NOMO-1 treated with DMSO at 0.1 percent for 48 hours (cell line): ENCODE measurements at regions not wholly inside any gene's neighbourhood (a gene's known extent, or its start where the extent isn't known, plus 50 kb on each side); places are given as distances from the start of the nearest gene placed in this dataset.

Experiments used
- DNase-seq: peaks from one replicate; lab custom pipeline; 2025; ENCODE audit not compliant: unreplicated experiment; lab: John Stamatoyannopoulos, UW

DNA sequence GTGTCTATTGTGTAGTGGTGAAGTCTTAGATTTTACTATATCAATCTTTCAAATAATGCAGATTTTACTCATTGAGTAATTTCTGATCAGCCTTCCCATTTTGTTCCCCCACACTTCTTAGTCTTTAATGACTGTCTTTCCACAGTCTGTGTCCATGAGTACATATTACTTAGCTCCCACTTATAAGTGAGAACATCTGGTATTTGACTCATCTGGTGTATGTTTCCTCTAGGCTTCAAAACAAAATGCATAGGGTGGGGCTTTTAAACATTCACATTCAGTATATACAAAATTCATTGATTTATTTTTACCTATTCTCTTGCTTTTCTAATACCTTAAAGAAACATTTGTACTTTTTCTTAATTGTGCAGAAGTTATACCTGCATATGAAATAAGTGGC lies 513.0 kb downstream of the MTRR start:
- DNase-seq, result no peak

DNA sequence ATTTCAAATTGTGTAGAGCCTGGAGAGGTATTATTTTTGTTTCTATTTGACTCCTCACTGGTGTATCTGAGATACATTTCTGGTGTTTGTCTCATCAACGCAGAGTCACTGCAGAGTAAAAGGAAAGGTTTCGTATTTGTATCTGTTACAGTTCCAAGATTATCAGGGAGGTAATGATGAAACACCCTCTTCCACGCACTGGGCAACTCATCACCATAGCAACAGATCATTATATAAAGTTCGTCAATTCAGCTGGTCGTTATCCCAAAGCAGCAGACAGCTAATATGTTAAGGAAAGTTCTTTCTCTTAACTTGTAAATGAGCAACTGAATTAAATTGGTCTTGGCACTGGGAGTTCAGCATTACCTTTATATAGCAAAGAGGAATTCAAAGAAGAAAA lies 513.5 kb downstream of the MTRR start:
- DNase-seq, result no peak

DNA sequence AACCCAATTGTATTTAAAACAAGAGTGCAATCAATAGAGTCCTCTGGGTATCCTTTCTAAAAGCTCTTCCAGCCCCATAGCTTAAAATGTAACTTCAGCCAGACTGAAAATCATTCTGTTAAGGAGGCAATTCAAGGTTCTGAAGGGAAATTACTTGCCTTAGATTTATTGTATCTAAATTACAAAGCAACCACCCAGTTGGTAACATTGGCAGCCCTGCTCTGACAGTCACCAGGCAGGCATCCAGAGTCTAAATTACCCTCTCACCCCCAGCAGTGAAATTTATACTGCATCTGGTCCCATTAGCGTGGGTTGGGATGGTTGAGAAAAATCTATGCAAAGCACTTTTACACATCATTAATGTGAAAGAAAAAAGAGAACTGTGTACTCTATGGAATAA lies 514.7 kb downstream of the MTRR start:
- no peak for DNase-seq

DNA sequence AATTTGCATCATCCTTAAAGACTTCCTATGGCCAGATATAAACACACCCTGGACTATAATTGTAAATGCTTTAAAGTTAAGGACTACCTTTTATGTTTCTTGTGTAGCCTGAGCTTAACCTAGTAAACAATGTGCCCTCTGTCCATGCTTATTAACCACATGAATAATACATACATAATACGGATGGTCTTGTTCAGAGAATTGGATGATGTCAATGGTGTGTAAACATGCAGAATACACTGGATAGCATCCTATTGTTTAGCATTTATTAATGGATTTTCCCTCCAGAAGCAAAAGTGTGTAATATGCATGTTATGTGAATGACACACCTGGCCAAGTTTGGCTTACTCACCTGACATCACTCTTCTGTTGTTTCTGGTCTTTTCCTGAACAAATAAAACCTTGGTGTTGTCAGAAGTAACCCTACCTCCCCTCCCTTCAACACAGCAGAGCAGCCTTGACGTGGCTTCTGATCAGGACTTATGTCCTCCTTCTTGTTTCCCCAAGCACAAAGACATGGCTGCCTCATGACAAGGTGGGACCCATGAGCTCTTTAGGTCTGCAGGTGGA lies 517.9 kb downstream of the MTRR start:
- DNase-seq, result no peak

DNA sequence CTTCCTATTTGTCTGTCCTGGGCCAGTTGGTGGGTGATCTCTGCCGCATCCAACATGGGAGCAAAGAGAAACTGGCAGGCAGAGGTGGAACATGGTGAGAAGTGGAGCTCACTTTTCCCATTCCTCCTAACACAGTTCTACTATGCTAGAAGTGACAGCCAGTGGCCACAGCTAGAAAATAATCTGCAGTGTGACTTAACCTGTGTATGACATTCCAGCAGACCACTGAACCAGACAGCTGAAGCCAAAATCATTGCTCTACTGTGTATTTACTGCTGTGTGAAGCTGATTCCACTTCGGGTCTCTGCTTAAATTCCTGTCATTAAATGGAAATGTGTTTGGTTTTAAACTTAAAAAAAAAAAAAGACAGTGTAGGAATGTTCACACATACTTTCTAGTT lies 523.0 kb downstream of the MTRR start:
- no peak for DNase-seq

DNA sequence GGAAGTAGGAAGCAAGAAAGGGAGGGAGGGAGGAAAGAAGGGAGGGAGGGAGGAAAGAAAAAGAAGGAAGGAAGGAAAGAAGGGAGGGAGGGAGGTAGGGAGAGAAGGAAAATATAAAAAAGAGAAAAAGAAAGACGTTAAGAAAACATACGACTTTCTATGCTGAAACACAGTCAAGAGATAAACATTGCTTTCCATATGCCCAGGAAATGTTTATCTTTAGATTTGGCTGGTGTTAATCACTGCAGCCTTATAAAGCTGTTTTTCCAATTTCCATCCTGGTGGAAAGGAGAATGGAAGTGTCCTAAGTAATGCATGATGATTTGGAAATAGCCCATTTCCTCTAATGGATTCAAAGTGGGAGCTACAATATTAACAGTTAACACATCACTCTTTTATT lies 524.3 kb downstream of the MTRR start:
- no peak for DNase-seq

DNA sequence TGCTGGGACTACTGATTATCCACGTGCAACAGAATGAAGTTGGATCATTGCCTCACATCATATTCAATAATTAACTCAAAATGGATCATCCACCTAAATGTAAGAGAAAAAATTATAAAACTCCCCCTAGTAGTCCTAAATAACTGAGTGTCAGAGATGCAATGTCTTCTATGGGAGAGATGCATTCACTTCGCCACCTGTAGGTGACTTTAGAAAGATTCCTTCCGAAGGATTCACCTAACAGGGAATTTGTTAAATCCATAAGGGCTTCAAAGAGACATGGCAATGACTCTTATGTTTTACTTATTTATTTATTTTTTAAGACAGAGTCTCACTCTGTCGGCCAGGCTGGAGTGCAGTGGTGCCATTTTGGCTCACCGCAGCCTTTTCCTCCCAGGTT lies 526.0 kb downstream of the MTRR start:
- DNase-seq, result no peak

DNA sequence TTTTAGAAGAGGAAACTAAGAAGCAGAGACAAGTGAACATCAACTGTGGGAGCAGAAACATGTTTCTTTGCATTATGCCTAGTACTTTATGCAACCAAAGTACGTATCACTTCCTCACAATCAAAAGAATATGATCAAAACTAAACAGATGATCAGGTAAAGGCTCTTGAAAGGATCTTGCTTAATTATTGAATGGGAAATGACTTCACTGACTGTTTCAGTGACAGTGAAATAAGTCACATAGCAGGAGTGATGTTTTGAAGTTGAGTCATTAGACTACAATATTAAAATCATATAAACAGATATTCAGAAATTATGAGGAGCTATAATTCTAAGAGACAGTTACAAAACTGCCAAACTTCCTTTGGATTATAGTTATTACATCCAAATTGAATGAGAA lies 527.3 kb downstream of the MTRR start:
- DNase-seq, result no peak

DNA sequence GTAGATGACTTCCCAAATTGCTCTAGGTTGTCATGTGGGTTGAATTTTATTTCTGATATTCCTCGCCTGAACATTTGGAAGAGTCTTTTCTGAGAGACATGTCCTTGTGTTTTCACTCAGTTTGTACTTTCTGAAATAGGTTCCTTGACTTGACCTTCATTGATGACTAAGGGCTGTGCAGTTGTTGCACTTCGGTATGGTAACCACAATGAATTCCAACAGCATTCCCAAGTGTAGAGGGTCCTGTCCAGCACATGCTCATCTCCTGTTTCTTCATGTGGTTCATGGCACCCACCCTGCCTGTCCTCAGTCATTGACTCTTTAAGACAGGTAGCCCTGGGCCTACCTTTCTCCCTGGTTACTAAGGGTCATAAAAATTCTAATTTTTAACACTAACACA lies 527.8 kb downstream of the MTRR start:
- DNase-seq, result no peak

DNA sequence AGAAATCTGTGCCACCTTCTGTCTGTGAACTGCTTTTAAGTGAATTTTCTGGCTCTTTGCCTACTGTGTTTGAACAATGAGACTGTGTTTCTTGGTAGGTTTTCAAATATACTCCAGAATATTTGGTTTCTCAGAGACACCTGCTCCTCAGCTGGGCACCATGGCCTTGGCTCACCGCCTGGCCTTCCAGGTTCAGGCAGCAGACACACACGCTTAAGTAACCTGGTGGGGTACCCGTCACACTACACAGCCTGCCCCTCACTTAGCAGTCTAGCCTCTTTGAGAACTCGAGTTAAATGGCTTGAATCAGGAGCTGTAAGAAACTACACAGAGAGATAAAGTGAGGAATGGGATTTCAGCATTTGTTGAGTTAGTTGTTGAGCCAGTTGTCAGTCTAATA lies 530.5 kb downstream of the MTRR start:
- no peak for DNase-seq

DNA sequence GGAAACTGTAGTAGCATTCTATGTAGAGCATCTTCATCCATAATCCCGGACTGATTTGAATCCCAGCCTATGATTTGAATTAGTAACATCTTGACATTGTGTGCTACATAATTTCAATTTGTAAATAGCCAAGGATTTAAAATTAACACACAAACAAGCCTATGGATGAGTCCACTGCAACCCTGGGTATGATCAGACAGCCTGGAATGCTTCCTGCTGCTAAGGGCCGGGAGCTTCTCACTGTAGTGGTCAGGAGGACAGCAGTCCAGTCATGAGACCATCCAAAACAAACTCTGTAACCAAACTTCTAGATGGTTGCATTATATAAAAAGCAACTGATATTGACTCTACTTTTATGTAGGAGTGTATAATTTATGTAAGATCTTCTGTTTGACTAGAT lies 539.3 kb downstream of the MTRR start:
- DNase-seq, result no peak

DNA sequence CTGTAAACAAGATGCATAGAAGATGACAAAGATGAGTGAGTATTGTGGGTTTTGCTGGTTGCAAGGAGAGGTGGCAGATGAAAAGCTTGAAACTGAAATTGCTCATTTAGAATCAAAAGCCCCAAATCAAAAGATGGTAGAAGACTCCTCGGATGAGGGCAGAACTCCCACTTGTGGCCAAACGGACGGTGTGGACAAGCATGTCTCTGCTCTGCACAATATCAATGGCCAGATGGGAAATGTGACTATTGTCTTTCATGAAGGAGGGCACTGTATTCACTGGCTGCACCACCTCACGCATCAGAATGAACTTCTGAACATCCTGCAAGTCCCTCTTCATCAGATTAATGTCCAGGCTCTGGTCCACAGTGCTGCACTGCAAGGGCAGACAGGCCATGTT lies 541.7 kb downstream of the MTRR start:
- DNase-seq, result no peak

DNA sequence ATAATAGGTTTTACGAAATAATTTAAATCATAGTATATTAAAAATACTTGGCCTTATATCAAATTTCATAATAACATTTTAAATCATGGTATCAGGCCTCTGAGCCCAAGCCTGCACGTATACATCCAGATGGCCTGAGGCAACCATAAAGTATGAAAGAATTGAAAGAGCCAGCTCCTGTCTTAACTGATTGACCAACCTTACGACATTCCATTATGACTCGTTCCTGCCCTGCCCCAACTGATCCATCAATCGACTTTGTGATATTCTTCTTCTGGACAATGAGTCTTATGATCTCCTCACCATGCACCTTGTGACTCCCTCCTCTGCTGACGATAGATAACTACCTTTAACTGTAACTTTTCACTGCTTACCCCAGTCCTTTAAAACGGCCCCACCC lies 545.0 kb downstream of the MTRR start:
- no peak for DNase-seq

DNA sequence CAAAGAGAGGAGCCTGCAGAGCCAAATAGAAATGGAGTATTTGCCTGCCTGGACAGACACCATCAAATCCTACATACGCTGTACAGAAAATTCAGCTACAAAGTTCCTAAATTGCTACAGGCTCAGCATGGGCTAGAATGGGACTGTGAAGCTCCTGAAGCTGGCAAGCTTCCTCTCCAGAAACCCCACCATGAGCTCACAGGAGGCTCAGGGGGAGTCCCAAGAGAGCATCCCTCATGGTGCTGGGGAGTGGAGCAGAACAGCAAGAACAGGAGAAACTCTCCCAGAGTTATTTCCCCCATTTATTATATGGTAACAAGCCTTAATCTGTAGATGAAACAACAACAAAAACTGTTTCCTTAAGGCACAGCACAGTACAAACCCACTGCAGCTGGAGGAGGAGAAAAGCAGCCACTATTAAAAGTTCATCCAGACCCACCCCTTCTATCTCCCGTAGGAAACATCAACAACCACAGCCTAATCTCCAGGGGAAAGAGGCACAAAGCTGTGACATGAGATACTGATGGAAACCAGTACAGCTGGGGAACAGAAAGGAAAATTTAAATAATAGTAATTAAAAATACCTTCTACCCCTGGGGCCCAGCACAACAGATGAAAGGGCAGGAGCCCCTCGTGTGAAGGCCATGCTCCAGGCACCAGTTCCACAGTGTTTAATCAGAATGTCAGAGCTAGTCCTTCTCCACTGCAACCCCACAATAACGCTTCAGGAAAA lies 548.5 kb downstream of the MTRR start:
- no peak for DNase-seq

DNA sequence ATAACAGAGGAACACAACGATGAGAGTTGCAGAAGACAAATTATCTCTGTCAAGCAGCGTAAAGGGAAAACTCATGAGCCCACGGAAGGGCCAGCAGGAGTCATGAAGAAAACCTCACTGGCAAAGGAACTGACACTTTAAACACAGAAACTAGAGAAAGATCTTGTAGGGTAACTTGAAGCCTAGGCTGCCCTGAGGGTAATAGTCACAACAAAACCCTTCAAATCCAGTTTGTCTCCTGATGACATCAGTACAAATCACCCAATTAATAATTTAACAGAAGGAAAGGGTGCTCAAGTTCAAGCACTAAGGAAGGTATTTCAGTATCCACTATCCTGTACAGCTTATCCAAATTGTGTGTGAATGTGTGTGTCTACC lies 549.1 kb downstream of the MTRR start:
- DNase-seq, result no peak

DNA sequence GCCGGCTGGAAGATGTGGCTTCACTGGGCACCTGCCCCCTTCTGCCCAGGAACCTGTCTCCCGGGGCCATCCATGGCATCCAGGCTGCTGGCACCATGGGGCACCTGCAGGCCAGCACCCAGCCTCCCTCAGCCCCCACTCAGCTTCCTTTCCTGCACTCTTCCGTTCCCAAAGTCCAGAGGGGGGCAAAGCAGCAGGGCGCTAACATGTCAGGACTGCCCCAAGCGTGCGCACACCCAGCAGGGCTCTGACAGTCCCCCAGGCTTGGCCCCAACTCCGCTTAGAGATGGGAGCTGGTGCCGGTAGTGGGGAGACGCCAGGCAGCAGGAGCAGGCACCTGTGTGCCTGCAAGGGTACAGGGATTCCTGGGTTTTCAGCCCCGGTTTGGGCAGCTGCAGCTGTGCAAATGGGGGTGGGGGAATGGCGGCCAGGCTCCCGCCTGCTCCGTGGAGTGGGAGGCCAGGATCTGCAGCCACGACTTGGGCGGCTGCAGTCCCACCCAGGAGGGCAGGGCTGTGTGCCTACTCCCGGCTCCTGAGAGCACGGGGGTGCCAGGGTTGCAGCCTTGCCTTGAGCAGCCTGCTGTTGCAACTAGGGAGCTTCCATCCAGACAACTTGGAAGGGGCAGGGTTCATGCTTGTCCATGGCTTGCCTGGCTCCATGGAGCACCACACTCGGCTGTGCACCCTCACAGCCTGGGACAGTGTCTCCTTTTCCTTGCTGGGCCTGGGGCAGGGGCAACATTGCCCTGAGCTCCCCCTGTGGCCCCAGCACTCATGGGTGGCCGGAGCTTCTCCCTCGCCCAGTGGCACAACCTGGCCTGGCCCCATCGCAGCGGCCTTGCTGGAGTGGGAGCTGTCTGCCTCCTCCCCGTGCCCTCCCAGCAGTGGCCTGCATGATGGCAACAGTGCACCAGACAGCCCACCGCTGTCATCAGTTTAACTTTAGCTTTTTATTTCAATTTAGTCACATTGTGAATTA lies 561.1 kb downstream of the MTRR start:
- no peak for DNase-seq

DNA sequence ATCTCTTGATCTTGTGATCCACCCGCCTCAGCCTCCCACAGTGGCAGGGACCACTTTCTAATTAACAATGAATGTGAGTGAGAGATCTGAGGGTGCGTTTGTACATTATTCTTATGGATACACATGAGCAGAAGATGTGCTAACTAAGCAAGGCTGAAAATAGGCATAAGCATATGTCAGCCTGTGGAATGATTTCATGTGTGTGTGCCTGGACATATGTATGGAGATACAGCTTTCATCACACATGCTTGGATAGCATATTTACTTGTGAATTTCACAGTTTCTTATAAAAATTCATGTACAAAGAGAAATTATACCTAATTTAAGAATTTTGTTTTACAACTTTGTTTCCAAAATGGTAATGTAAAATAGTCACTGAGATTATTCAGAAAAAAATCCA lies 565.6 kb downstream of the MTRR start:
- DNase-seq, result no peak

DNA sequence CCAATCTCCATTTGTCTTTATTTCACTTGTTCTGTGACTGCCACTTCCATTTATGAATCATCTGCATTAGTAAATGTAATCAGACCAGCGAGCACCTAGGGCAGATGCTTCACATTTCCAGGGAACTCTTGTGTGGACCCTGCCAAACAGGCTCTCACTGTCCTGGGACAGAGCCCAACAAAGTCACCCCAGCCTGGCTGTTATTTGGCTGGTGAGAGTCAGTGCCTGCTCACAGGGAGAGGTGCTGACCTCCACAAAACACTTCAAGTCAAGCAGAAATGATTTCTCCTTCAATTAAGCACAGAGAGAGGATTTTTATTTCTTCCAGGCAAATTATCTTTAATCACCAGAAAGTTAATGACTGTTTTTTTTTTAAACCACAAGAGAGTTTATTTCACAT lies 568.0 kb downstream of the MTRR start:
- no peak for DNase-seq

DNA sequence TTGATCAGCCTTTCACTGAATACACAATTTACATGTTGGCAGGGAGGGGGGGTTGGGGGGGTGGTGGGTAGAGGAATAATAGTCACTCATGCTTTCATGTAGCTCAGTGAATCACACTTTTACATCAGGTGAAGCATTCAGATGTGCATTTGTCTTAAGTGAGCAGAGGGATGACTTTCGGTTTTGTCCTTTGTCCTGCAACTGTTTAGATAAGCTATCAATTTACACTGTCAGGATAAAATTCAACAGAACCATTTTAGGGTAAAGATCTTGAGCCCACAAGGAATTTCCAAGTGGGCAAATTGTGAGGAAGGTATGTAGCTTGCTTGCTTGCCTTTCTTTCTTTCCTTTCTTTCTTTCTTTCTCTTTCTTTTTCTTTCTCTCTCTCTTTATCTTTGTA lies 576.2 kb downstream of the MTRR start:
- no peak for DNase-seq

DNA sequence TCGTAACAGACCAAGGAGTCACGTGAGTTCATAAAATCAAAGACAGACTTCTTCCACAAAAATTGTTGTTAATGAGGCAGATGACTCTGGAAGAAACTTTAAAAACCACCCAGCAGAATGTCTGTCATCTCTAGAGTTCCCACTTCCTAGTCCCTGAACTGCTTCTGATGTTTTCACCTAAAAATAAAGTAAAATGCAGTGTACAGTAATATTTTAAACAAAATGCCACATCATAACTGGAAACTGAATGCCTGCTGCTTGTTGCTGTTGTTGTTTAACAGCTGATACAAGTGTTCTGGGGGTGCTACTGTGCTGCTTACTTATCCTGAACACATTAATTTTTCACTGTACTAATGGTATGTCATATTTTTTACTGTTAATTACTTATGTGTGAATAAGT lies 577.2 kb downstream of the MTRR start:
- no peak for DNase-seq

DNA sequence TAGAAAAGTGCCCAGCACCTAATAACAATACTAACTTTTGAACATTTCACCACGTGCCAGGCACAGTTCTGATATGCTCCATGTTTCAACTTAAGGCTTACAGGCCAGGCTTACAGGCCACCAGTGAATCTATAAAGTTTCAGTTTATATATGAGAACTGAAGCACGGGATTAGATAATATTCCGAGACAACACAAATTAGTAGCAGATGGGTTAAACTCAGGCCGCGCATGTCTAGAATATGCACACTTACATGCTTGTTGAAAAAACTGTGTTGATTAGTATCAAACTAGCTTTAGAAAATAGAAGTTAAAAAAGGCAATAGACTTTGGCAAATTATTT lies 587.9 kb downstream of the MTRR start:
- DNase-seq, result no peak
